GM19025 (cell line): ENCODE measurements at regions not wholly inside any gene's neighbourhood (a gene's known extent, or its start where the extent isn't known, plus 50 kb on each side); places are given as distances from the start of the nearest gene placed in this dataset.

Experiments
- ATAC-seq: cut with Tn5 transposase; IDR thresholded peaks from one replicate; pipeline ENCODE4 v1.9.1; 2021; ENCODE audit warnings: mild to moderate bottlenecking, low read depth, moderate library complexity; ENCODE audit not compliant: unreplicated experiment

DNA sequence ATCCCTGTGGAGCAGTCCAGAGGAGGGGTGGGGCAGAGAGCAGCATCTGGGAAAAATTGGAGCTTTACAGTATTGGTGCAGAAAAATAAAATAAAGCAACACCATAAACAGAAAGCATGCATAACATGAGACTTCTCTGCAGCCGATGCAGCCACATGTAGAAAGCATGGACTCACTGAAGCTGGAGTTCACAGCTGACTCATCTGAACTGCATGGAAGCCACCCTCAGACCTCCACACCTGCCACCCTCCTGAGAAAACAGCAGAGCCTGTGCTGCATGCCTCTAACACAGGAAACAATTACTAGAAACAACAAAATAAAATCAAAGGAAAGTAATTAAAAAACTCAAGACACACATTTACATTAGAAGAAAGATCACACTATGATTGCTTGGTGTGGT is 169.4 kb upstream of the ALKAL2 start:
- no peak for ATAC-seq

DNA sequence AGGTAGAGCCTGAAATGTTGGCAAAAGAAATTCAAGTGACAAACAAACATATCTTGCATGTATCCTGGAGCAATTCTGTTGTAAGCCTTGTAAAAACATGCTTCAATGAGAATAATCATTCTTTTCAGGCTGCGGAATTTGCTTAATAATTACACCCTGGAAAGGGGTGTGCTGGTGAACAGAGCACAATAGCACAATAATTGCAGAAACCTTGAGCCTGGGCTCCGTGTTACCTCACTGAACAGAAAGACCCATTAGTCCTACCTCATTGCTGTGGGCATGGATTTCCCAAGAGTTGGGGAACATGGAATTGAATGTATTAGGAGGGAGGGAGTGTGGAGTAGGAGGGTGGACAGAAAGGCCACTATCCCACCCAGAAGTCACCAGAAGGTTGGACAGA is 168.0 kb upstream of the ALKAL2 start:
- no peak for ATAC-seq

DNA sequence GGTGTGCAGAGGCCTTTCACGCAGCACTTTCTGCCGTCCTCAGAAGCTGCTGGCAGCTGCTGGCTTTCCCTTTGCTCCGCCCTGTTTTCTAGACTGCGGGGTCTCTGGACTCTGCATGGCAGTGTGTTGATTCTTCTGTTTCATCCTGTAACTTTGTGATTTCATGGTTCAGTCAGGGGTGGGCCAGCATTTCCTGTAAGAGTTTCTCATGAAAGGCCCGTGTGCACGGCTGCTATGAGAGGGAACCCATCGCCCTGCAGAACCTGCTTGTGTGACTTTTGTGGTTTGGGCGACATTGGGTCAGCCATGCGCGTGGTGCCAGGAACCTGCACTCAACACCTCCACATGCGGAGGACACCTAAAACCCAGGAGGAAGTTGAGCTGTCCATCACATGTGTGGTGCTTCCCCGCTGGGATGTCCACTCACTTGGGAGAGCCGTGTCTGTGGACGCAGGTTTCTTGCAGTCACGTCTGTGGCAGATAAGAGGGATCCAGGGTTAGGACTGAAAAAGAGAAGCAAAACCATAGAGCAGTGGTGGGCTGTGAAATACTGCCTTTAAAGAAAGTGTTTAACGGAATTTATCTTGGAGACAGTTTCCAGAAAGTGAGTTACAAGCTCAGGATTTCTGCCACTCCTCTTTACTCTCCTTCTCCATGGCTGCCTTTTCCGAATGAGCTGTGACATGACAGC is 167.3 kb upstream of the ALKAL2 start:
- ATAC-seq = no peak

DNA sequence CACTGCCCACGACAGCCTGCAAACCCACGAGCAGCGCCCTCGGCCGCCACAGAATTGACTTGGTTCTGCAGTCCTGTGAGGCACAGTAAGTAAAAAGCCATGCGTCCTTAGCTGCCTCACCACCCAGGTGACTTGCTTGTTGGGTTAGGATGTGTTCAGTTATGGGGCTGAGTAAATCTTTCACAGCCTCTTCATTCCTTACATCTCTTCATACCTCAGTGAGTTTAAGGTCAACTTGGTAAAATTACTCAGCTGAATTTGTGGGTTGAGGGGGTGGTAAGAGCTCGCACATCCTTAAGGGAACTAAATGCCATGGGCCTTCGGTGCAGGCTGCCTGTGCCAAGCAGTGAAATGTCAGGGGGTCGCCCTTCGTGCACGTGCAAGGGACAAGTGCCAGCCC is 165.2 kb upstream of the ALKAL2 start:
- no peak for ATAC-seq

DNA sequence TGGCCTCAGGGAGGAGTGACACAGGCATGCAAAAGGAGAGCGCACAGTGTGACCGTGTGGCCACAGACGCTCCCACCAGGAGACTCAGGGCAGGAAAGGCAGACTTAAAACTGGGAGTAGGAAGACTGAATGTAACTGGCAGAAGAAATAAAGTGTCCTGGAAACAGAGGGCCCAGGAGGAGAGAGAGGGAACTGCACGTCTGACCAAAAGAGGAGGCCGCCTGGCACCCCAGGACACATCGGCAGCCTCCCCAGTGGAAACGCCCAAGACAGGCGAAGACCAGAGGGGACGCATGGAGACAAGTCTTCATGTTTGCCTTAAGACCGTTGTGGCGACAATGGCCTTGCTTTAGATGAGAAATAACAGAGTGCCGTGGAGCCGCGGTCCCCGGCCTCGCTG is 163.6 kb upstream of the ALKAL2 start:
- no peak for ATAC-seq

DNA sequence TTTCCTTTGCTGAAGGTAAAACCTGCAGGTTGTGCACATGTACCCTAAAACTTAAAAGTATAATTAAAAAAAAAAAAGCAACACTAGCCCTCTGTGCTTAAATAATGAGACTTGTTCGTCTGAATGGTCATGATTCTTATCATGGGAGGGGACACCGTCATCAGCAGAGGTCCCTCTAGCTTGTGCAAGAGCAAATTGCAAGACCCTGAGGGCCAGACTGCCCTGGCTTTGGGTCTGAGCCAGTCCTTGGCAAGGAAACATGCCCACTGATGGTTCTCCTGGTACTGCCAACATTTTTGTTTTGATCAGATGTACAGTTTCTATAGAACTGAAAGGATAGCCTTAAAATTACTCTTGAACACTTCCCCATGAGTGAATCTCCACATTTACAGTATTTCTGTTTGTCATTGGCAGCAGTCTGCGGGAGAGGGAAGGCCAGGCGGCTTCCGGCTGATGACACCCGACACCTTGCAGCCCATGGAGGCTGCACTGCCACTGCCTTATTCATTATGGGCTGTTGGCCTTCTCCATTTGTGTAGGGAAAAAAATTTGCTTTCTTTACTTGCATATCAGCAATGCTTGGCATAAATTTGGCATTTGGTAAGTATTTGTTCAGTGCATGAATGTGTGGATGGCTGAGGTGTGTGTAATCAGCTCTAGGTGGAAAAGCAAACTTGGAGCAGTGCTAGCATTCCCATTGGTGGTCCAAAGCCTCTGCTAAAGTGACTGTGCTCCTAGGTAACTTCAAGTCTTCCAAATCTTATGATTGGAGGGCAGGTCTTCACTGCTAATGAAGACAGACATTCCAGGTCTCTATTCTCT is 161.6 kb upstream of the ALKAL2 start:
- no peak for ATAC-seq

DNA sequence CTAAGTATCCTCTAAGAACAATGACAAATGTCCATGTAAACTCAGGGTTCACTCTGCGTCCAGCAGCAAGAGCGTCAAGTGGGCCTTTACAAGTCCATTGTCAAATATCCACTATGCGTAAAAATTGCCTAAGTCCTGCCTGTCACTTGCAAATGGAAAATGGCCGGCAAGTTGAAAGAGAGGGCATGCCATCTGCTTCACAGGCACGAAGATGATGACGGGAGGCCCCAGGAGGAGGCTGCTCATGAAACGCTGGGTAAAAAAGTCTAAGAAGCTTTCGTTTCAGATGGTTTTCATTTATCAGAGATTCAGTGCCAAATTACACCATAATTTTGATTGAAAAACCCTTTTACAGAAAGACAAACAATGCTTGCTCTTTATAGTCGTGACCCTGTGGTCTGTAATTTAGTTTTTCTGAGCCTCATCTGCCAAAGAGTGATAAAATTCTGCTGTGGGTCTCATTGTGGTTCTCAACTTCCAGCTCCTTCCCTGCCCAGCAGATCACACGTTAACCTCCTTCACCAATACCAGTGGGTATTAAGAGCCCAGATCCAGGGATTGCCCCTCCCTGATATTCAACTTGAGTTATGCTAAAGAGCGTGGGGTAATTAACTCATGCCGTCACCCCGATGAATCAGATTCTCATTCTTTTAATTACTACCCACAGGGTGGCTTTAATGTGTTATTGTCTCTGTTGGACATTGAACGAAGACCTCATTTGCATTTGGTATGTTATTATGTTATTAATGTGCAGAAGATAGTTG is 160.2 kb upstream of the ALKAL2 start:
- no peak for ATAC-seq

DNA sequence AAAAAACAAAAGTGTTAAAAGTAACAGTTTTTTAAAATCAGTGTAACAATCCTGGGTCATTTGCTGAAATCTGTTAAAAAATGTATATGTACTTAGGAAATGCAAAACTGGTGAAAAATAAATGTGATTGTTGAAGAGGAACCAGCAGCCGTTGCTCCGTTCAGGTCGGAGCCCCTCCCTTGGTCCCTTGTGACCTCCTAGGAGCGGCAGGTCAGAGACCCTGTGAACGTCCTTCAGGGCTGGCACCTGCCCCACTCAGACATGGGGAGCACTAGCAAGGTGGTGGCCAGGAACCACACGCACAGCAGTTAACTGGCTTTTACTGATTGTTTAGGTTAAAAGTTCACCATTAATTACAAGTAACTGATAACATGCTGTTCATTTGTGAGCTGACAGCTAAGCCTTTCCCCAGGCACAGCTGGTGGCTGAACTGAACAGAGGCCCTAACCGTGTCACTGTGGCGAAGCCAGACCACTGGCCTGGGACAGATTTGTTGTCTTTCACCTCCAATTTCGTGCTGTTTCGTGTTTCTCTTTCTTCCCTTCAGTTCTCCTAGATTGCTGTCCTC is 159.2 kb upstream of the ALKAL2 start:
- ATAC-seq = no peak

DNA sequence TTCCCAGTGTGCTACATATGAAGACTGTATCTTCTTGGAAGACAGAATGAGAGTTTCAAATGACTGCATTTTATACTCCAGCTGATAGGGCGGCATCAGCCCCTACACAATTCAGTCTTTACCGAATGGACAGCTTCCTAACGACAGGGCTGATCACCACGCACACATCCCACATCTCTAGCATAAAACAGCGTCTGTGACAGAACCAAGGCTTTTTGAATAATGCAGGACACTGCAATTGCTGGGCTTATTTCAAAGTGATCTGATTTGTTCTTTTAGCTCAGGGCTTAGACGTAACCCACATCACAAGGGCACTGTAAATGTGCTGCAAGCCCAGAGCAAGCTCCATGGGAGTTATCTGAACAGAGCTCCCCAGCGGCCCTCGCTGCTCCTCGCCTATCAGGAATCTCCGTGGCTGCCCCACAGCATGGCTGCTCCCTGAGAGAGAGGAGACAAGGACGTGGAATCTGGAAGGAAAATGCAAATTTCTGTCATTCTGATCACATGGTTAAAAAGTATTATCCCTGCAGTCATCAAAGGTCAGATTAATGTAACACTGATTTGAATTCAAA is 158.5 kb upstream of the ALKAL2 start:
- no peak for ATAC-seq

DNA sequence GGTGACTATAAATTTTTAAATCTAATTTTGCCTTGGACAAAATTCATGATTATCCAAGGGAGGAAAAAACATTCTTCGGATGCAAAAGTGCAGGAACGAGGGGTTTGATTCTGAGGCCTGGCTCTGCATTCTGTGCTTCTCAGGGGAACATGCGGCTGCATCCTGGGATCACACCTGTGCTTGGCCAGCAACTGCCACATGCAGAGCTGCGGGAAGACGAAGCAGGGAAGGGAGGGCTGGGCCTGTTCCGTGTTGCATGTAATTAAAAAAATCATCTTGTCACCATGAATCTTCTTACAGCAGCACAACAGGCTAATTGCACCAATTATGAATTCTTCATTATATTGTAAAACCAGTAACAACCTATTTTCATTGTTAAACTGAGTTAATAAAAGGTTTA is 158.0 kb upstream of the ALKAL2 start:
- no peak for ATAC-seq

DNA sequence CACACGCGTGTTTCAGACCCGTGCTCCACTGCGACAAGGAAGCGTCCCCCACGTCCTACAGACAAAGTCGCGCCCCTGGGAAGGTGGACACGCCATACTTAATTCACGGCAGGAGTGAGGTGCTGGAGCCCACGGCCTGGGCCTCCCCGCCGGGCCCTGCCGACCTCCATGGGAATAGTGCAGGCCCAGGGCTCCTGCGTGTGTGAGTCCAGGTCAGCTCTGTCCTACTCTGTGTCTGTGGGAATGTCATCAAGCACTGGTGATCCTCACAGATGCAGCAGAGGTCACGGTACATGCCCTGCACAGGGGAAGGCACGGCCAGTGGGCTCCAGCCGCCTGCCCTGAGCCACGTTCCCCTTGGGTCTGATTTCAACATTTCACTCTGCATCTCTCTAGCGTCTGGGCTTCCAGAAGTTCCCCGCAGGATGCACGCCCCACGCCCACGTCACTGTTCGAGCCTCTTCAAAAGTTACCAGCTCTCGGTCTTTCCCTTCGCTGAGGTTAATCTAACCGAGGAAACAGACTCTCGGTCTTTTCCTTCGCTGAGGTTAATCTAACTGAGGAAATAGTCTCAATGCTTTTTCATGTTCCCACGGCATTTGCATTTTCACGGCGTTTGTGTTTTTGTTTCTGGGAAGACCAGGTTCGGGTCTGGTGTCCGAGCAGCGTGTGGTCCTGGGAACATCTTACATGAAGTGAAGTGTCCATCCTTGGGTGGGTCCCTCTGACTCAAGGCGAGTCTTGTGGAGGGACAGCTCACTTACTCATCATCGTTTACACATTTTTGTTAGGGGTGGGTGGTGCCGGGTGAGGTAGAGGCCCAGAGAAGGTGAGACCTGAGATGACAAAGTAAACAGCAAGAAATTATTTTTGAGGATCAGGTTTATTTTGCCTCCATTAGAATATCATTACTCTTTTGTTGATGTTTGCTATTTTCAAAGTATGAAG is 157.3 kb upstream of the ALKAL2 start:
- no peak for ATAC-seq

DNA sequence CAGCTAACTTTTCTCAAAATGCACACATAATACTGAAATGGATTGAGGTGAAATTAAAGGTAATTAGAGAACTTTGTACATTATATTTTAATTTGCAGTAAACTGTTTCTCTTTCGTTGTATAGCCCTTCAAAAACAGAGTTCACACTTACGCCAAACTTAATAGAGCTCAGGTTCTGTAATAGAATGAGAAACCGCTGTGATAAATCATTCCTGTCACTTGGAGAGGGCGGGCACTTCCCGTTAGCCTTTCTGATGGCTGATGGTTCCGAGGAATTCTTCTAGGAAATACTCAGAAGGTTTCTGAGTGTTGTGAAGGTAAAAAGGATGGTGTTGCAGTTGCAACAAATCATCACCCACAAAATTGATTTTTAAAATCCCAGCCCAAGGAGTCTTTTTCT is 155.8 kb upstream of the ALKAL2 start:
- no peak for ATAC-seq

DNA sequence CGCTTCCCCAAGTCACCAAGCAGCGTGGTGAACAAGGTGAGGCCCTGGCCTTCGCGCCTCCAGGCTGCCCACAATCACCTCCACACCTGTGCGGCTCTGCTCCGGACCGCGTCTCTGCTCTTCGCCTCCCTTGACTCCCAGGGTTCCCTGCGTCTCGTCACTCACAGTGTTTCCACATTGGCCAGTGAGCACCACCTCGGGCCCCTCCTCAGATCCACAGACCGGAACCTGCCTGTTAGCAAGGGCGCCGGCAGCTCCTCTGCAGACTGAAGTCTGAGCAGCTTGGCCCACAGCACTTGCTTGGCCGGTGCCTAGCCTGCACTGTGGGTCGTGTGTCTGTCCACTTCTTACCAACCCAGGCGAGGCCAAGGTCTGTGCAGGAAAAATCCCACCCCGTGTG is 155.3 kb upstream of the ALKAL2 start:
- no peak for ATAC-seq

DNA sequence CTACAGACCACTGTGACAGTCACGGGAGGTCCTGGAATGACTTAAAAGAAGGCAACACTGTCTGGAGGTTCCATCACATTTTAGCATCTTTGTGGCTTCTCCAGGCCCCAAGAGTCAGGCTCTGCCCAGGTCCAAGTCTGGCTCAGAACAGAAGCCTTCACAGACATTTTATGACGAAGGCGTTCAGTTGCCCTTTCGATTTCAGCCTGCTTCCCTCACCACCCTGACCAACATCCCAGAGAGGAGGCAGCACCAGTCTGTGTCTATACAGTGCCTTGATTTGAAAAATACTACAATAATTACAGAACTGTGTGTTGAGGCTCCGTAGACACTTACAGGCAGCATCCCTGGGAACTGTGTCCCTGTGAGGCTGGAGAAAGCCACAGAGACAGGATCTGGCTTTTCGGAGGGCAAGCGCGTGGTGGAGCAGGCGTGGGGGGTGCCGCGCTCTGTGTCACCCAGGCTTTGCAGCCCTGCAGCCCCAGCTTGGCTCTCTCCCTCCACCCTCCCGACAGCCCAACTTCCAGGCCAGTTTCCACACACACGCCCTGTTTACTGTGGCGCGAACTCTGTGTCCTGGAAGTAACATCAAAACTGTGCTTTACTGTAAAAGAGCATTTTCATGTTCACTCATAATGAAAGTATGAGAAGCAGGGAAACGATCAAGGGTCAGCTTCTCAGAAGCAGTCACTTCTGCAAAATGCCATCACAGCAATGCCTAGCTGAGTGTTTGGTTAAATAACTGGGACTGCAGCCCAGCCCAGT is 153.5 kb upstream of the ALKAL2 start:
- ATAC-seq = peak; percentile 43

DNA sequence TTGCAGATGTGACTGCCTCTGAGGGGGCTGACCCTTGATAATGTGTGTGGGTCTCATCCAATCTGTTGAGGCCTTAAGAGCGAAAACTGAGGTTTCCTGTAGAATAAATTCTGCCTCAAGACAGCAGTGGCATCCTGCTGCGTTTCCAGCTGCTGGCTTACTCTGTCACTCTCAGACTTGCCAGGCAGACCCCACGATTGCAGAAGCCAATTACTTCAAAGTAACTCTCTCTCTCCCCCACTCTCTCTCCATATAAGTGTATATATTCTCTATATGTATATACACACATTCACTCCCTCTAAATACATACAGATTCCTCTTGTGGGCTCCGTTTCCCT is 152.5 kb upstream of the ALKAL2 start:
- no peak for ATAC-seq

DNA sequence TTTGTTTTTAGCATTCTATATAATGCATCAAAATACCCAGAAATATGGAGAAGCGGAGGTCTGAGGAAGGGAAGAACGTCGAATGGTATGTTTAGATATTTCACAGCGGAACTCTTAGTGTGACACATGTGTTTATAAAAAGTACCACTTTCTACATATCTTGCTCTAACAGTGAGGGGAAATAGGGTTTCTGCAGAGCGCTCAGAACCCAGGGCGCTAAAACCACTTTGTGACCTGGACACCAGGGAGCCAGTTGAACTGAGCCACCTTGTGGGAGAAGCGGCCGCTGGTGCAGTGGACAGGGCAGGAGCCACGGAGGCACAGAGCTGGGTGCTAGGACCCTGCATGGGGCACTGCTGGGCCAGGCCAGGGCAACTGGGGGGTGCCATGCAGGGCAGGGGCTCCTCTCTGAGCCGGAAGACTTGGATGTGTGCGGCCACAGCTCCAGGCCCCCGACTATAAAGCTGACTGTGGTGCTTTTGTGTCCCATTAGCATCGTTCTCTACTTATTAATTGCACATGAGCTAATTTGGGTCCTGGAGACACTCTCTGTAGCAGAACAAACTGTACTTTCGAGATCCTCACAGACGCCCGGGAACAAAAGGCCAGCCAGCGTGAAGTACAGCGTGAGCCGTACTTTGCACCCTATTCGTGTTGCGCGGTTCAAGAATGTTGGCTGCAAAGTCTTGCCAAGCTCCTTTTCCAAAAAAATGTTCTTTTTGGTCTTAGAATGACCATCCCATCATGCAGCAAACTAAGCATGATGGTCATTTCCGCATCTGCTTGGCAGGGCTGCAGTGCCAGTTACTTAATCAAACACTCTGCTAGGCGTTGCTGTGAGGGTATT is 151.9 kb upstream of the ALKAL2 start:
- no peak for ATAC-seq

DNA sequence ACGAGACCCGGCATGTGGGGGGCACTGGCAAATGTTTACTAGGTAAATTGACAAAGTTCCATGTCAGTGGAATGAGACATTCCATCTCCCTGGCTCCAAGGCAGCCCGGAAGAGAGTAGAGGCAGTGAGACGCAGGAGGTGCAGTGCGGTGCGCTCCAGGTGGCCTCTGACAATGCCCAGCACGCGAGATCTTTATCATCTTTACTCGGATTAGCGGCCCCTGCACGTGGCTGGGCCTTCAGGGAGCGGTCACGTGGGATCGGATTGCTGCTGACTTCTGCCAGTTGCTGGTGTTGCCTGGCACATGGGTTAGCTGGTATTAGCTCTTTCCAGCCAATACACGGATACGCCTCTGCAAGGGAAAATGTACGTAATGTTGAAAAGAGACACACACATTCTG is 151.2 kb upstream of the ALKAL2 start:
- no peak for ATAC-seq

DNA sequence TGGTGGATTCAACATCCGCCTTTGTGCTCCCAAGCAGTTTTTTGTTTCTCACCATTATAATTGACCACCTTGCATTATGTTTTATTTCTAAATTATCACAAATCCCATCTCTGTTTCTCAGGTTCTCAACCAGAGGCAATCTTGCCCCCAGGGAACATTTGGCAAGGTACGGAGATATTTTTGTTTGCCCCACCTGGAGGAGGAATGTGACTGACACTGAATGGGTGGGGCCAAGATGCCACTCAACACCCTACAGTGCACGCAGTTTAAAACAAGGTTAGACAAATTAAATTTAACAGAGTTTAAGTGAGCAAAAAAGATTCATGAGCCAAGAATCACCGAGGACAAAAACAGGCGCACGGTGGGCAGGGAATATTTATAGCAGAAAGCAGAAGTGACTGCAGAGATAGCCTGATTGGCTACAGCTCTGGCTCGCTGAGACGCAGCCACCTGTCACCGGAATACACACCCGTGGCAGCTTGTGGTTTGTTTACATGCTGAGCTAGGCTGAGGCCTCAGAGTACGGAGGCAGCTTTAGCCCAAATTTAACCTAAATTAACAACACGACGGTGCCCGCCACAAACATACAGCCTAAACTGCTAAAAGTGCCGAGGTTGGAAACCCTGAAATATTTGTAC is 150.0 kb upstream of the ALKAL2 start:
- peak; percentile 77 for ATAC-seq
